ENCODE measurements at regions not wholly inside any gene's neighbourhood (a gene's known extent, or its start where the extent isn't known, plus 50 kb on each side); places are given as distances from the start of the nearest gene placed in this dataset.

DNA sequence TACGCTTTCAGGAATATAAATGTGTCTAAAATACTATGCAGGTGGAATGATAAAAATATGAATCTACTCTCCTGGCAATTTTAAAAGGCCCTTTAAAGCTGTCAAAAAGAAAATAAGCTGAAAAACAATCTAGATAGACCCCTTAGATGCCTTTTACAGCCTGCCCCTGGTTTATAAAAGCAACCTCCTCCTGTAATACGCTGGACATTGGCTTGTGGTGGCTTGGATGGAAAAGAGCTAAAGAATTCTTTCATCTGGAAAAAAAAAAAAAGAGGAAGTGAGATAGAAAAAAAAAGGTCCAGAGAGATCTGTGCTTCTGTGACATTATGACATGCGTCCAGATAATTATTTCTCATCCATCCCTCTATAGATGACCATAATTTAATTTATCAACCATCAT, 115.9 kb upstream of the NRSN1 start:
- 83% methylated on average over 1 of the region's 3 CpGs for WGBS (ENCODE audit: insufficient coverage, low lambda C conversion rate)
- Histone ChIP-seq H3K27me3 (ENCODE audit: control insufficient read depth, insufficient read depth, low read length) (no peaks in the 10 kb centered on the region), H3K9me3 (ENCODE audit: control insufficient read depth, low read depth, low read length) (peaks cover 8% of the 10 kb centered on the region), H3K4me1 (ENCODE audit: control insufficient read depth, insufficient read depth, low read length) (peaks cover 15% of the 10 kb centered on the region), H3K4me3 (ENCODE audit: low read length) (no peak overlapping the region), H3K36me3 (ENCODE audit: control insufficient read depth, insufficient read depth, low read length) (no peaks in the 10 kb centered on the region), H3K27ac (ENCODE audit: low read length) (no peak overlapping the region)
- no peak for DNase-seq

DNA sequence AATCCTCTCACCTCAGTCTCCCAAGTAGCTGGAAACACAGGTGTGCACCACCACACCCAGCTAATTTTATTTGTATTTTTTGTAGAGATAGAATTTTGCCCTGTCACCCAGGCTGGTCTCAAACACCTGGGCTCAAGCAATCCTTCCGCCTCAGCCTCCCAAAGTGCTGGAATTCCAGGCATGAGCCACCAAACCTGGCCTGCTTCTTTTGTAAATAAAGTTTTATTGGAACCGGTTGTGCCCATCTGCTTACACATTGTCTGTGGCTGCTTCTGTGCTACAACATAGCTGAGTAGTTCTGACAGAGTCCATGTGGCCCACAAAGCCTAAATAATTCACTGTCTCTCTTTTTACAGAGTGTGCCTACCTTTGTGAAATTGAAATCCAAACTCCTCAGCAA, 109.7 kb upstream of the NRSN1 start:
- Histone ChIP-seq H3K9me3 (ENCODE audit: control insufficient read depth, low read depth, low read length) (peaks cover 8% of the 10 kb centered on the region), H3K36me3 (ENCODE audit: control insufficient read depth, insufficient read depth, low read length) (no peaks in the 10 kb centered on the region), H3K27me3 (ENCODE audit: control insufficient read depth, insufficient read depth, low read length) (no peaks in the 10 kb centered on the region), H3K4me1 (ENCODE audit: control insufficient read depth, insufficient read depth, low read length) (no peaks in the 10 kb centered on the region), H3K27ac (ENCODE audit: low read length) (no peak overlapping the region), H3K4me3 (ENCODE audit: low read length) (no peak overlapping the region)
- DNase-seq = no peak
- no CpG with 5 or more reads among the region's 2 CpGs for WGBS (ENCODE audit: insufficient coverage, low lambda C conversion rate)

DNA sequence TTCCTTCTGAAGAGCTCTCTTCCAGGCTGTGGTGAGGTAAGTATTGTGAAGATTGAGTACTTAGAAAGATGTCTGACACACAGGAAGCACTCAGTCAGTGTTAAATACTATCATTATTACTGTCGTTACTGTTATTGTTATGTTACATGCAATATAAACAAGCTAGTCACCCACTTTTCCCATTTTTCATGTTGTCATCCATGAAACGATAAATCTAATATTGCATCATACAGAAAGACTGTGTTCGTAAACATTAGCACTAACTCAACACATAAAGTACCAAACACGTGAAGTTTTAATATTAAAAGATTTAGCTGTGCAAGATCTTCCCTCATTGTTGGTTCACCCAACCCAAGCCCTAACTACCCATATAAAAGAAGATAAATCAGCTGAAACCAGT, 109.2 kb upstream of the NRSN1 start:
- no peak for DNase-seq
- Histone ChIP-seq H3K27me3 (ENCODE audit: control insufficient read depth, insufficient read depth, low read length) (no peaks in the 10 kb centered on the region), H3K36me3 (ENCODE audit: control insufficient read depth, insufficient read depth, low read length) (no peaks in the 10 kb centered on the region), H3K4me3 (ENCODE audit: low read length) (no peak overlapping the region), H3K4me1 (ENCODE audit: control insufficient read depth, insufficient read depth, low read length) (no peaks in the 10 kb centered on the region), H3K27ac (ENCODE audit: low read length) (no peak overlapping the region), H3K9me3 (ENCODE audit: control insufficient read depth, low read depth, low read length) (peaks cover 8% of the 10 kb centered on the region)
- WGBS (ENCODE audit: insufficient coverage, low lambda C conversion rate) = 80% methylated on average over 2 of the region's 4 CpGs

DNA sequence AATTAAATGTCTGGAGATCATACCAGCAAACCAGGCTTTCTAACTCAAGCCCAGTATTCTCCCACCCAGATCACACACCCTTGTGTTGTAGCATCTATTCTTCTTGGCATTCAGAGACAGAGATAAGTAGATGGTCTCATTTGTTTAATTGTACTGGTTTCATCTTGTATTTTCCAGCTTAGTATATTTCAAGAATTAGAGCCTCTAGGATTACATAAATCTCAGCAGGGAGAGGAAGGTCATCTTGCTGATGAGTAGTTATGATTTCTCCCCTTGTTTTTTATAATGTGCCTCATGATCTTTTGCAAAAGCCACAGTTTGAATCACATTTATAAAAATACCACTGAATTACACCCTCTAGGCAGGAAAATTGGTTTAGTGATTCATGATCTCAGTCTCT, 106.6 kb upstream of the NRSN1 start:
- Histone ChIP-seq H3K4me3 (ENCODE audit: low read length) (no peak overlapping the region), H3K27ac (ENCODE audit: low read length) (no peak overlapping the region), H3K36me3 (ENCODE audit: control insufficient read depth, insufficient read depth, low read length) (no peaks in the 10 kb centered on the region), H3K9me3 (ENCODE audit: control insufficient read depth, low read depth, low read length) (no peaks in the 10 kb centered on the region), H3K4me1 (ENCODE audit: control insufficient read depth, insufficient read depth, low read length) (no peaks in the 10 kb centered on the region), H3K27me3 (ENCODE audit: control insufficient read depth, insufficient read depth, low read length) (no peaks in the 10 kb centered on the region)
- DNase-seq = no peak

DNA sequence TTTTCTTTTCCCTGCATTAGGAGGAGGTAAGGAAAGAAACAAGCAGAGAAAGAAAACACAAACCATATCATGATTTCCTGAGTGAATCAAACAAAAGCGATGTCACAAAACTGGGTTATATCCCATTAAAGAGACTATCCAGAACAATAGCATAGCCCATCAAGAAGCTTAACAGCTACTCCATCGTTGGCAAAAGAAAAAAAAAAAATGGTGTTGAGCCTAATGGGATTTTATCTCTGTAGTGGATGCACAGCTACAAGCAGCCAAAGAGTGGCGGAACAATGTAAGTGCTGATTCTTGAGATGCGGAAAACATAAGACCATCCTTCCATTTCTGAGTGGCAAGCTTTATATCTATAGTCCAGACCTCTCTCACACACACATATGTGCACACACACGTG, 106.2 kb upstream of the NRSN1 start:
- Histone ChIP-seq H3K27me3 (ENCODE audit: control insufficient read depth, insufficient read depth, low read length) (no peaks in the 10 kb centered on the region), H3K27ac (ENCODE audit: low read length) (no peak overlapping the region), H3K9me3 (ENCODE audit: control insufficient read depth, low read depth, low read length) (no peaks in the 10 kb centered on the region), H3K4me3 (ENCODE audit: low read length) (no peak overlapping the region), H3K36me3 (ENCODE audit: control insufficient read depth, insufficient read depth, low read length) (no peaks in the 10 kb centered on the region), H3K4me1 (ENCODE audit: control insufficient read depth, insufficient read depth, low read length) (no peaks in the 10 kb centered on the region)
- no peak for DNase-seq
- 70% methylated on average over 2 of the region's 5 CpGs for WGBS (ENCODE audit: insufficient coverage, low lambda C conversion rate)

DNA sequence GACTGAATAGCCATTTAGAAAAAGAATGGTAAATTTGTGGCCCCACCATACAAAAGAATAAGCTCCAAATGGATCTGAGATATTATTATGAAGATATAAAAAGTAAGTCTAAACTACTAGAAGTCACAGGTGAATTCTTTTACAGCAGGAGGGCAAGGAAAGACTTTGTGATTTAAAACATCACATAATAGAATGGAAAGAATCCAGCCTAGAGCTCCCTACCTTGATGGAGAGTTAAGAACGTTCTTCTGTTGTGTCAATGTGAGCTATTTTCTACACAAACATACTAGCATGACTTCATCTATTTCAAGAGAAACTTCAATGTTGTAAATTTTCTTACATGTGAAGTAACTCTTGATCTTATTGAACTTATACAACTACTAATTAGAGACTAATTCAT, 100.0 kb upstream of the NRSN1 start:
- Histone ChIP-seq H3K27ac (ENCODE audit: low read length) (no peak overlapping the region), H3K9me3 (ENCODE audit: control insufficient read depth, low read depth, low read length) (no peaks in the 10 kb centered on the region), H3K36me3 (ENCODE audit: control insufficient read depth, insufficient read depth, low read length) (no peaks in the 10 kb centered on the region), H3K4me3 (ENCODE audit: low read length) (no peak overlapping the region), H3K27me3 (ENCODE audit: control insufficient read depth, insufficient read depth, low read length) (peaks cover 3% of the 10 kb centered on the region), H3K4me1 (ENCODE audit: control insufficient read depth, insufficient read depth, low read length) (no peaks in the 10 kb centered on the region)
- no CpG with 5 or more reads among the region's 1 CpG for whole genome bisulfite sequencing (ENCODE audit: insufficient coverage, low lambda C conversion rate)
- no peak for DNase-seq

DNA sequence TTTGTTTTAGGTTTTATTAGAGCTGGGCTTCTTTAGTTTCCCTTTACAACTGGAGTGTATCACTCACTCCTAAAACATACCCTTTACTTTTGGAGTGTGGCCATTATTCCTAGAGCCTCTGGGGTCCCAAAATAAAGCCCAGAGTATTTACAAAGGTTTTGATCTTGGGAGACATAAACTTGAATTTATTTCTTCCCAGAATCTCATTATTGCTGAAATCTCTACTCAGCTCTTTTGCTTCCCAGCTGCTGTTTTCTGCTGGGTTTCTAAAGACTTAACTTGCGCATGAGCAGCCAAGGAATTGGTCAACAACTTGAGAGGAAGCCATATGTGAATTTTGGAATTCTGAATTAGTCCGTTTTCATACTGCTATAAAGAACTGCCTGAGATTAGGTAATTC, 94.5 kb upstream of the NRSN1 start:
- H3K4me3 ChIP-seq (ENCODE audit: low read length) = no peak overlapping the region
- H3K27ac ChIP-seq (ENCODE audit: low read length) = no peak overlapping the region
- H3K9me3 ChIP-seq (ENCODE audit: control insufficient read depth, low read depth, low read length) = peaks cover 6% of the 10 kb centered on the region
- WGBS (ENCODE audit: insufficient coverage, low lambda C conversion rate) = no CpG with 5 or more reads among the region's 2 CpGs
- DNase-seq = no peak
- no peaks in the 10 kb centered on the region for H3K4me1 ChIP-seq (ENCODE audit: control insufficient read depth, insufficient read depth, low read length)
- peaks cover 3% of the 10 kb centered on the region for H3K27me3 ChIP-seq (ENCODE audit: control insufficient read depth, insufficient read depth, low read length)
- no peaks in the 10 kb centered on the region for H3K36me3 ChIP-seq (ENCODE audit: control insufficient read depth, insufficient read depth, low read length)

DNA sequence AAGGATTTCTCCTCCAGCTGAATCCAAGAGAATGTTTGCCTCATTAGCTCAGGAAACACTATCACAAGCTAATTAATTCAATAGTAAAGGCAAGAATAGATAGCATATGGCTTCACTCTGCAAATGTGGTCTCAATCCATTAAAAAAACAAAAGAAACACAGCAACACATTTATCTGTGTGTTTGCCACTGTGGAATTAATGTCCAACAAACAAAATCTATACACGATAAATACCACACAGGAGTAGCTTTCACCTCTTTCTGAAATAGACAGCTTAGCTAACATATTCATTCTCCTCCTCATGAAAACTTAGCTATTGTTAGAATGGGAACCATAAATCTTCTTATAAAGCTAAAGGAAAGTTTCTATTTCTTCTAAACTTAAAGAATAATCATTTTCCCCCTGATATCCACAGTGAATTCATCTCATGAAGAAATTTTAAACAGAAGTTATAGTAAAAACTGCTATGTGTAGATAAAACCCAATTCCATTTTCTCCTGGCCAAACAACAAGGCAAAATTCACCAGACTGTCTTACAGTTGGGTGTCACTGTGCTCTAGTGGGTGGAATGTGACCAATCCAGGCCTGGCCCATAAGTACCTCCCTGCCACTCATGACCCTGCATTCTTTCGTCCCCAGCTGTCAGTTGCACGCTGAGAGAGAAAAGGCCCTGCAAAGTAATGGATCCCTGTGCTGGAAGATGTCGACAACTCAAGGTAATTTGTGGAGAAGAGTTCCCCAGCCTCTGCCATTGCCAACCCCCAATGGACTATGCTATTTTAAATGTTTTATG, 92.9 kb upstream of the NRSN1 start:
- Histone ChIP-seq H3K4me3 (ENCODE audit: low read length) (no peak overlapping the region), H3K36me3 (ENCODE audit: control insufficient read depth, insufficient read depth, low read length) (no peaks in the 10 kb centered on the region), H3K4me1 (ENCODE audit: control insufficient read depth, insufficient read depth, low read length) (no peaks in the 10 kb centered on the region), H3K27ac (ENCODE audit: low read length) (no peak overlapping the region), H3K9me3 (ENCODE audit: control insufficient read depth, low read depth, low read length) (peaks cover 6% of the 10 kb centered on the region), H3K27me3 (ENCODE audit: control insufficient read depth, insufficient read depth, low read length) (no peaks in the 10 kb centered on the region)
- no peak for DNase-seq
- no CpG with 5 or more reads among the region's 4 CpGs for WGBS (ENCODE audit: insufficient coverage, low lambda C conversion rate)

DNA sequence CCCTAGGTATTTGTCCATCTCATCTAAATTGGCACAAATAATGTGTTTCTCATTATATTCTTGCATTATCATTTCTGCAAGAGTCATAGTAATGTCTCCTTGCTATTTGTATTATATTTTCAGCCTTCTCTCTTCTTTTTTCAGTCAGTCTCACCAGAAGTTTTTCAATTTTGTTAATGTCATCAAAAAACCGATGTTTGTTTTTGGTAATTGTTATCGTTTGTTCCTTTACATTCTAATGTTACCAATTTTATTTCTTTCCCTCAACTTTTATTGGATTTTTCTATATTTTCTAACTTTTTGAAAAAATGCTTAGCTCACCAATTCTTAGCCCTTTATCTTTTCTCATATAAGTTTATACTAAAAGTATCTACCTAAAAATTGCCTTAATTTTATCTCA, 82.2 kb upstream of the NRSN1 start:
- no peaks in the 10 kb centered on the region for H3K4me1 ChIP-seq (ENCODE audit: control insufficient read depth, insufficient read depth, low read length)
- 94% methylated on average over 2 of the region's 2 CpGs for WGBS (ENCODE audit: insufficient coverage, low lambda C conversion rate)
- H3K36me3 ChIP-seq (ENCODE audit: control insufficient read depth, insufficient read depth, low read length) = no peaks in the 10 kb centered on the region
- H3K9me3 ChIP-seq (ENCODE audit: control insufficient read depth, low read depth, low read length) = no peaks in the 10 kb centered on the region
- H3K27ac ChIP-seq (ENCODE audit: low read length) = no peak overlapping the region
- no peaks in the 10 kb centered on the region for H3K27me3 ChIP-seq (ENCODE audit: control insufficient read depth, insufficient read depth, low read length)
- DNase-seq = no peak
- H3K4me3 ChIP-seq (ENCODE audit: low read length) = no peak overlapping the region

DNA sequence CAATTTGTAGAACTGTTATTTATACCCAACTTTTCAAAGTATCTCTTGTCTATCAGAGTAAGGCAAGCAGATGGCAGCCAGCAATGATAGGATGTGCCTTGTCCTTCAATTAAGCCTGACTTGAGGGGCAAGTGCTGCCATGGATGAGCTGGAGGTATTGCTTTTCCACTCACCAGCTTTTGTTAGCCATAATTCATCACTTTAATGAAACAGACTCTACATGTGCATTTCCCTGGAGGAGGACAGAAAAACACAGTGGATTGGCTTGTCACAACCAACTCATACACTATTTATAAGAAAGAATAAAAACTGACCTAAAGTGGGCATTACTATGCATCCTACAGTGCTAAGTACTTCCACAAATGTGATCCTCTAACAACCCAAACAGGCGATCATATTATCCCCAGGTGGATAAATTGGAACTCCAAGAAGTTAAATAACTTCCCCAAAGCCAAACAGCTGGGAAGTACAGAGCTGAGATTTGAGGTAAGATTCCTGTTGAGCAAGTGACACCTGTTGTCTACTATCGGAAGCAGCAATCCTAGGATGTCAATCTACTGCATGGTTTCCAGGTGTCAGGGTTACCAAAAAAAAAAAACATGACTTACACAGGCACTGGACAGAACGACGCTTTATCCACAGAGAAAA, 73.9 kb upstream of the NRSN1 start:
- DNase-seq = no peak
- H3K27me3 ChIP-seq (ENCODE audit: control insufficient read depth, insufficient read depth, low read length) = no peaks in the 10 kb centered on the region
- H3K4me3 ChIP-seq (ENCODE audit: low read length) = no peak overlapping the region
- peaks cover 3% of the 10 kb centered on the region for H3K4me1 ChIP-seq (ENCODE audit: control insufficient read depth, insufficient read depth, low read length)
- no peak overlapping the region for H3K27ac ChIP-seq (ENCODE audit: low read length)
- no peaks in the 10 kb centered on the region for H3K36me3 ChIP-seq (ENCODE audit: control insufficient read depth, insufficient read depth, low read length)
- no peaks in the 10 kb centered on the region for H3K9me3 ChIP-seq (ENCODE audit: control insufficient read depth, low read depth, low read length)
- 86% methylated on average over 1 of the region's 4 CpGs for WGBS (ENCODE audit: insufficient coverage, low lambda C conversion rate)

DNA sequence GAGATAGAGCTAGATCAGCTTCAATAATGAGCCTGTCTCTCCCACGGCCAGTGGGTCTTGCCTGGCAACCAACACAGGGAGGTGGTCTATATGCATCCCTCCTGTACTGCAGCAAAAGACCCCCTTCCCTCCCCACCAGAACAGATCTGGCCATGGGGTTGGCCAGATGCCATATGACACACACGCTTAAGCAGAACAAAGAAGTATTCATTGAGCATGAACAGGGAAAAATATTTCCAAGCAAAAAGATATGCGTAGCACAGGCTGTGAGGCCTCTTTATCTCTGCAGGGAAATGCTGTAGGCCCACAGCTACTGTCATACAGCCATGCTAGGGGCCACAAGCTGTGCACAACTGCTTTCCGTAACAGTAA, 73.4 kb upstream of the NRSN1 start:
- H3K27ac ChIP-seq (ENCODE audit: low read length) = no peak overlapping the region
- DNase-seq = no peak
- no peaks in the 10 kb centered on the region for H3K27me3 ChIP-seq (ENCODE audit: control insufficient read depth, insufficient read depth, low read length)
- no peaks in the 10 kb centered on the region for H3K9me3 ChIP-seq (ENCODE audit: control insufficient read depth, low read depth, low read length)
- no peaks in the 10 kb centered on the region for H3K36me3 ChIP-seq (ENCODE audit: control insufficient read depth, insufficient read depth, low read length)
- H3K4me1 ChIP-seq (ENCODE audit: control insufficient read depth, insufficient read depth, low read length) = peaks cover 3% of the 10 kb centered on the region
- H3K4me3 ChIP-seq (ENCODE audit: low read length) = no peak overlapping the region
- 83% methylated on average over 2 of the region's 4 CpGs for WGBS (ENCODE audit: insufficient coverage, low lambda C conversion rate)

All from large intestine (tissue), 3 donors.